GM19351 (cell line): ENCODE measurements at regions not wholly inside any gene's neighbourhood (a gene's known extent, or its start where the extent isn't known, plus 50 kb on each side); places are given as distances from the start of the nearest gene placed in this dataset.

Experiments
- ATAC-seq: cut with Tn5 transposase; IDR thresholded peaks from one replicate; pipeline ENCODE4 v1.9.1; 2021; ENCODE audit warnings: mild to moderate bottlenecking, moderate library complexity; ENCODE audit not compliant: unreplicated experiment

GRCh38 chr14:98118749-98119148, 1153.2 kb downstream of the BCL11B start:
- no peak for ATAC-seq

DNA sequence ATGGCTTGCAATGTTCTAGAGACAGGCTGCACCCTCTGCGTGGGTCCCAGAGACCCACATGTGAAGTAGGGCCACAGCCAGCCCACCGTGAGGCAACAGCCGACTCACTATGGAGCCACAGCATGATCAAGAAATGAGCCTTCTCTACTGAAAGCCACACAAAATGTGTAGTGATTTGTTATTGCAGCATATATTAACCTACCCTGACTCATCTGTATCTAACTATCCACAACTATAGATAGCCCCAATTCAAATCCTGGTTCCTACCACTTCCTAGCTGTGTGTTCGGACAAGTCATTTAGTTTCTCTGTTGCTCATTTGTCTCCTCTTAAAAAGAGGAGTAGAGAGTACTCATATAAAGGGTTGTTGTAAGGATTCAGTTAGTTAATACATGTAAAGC, 1152.3 kb downstream of the BCL11B start:
- ATAC-seq = no peak

- ATAC-seq = no peak
Measured at GRCh38 chr14:98120831-98121464, 1151.0 kb downstream of the BCL11B start.

- ATAC-seq = no peak
Measured at GRCh38 chr14:98122527-98122926, 1149.5 kb downstream of the BCL11B start.

DNA sequence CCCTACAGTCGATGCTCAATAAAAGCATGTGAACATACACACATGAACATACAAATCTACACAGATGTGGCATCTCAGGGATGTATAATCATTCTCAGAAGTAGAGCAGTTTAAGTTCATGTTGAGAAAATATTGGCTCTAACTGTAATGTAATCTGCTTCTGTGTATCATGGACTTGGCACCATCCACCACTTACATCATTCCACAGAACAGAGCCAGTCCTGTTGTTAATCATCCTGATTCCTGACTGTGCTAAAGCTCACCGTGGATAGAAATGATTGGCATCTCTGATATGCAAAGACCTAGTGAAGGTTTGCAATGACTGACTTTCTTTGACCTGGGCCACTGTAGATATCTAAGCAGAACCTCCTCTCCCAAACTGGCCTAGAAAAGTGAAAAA, 1141.3 kb downstream of the BCL11B start:
- ATAC-seq = no peak

- no peak for ATAC-seq
Measured at GRCh38 chr14:98131406-98131805, 1140.6 kb downstream of the BCL11B start.

DNA sequence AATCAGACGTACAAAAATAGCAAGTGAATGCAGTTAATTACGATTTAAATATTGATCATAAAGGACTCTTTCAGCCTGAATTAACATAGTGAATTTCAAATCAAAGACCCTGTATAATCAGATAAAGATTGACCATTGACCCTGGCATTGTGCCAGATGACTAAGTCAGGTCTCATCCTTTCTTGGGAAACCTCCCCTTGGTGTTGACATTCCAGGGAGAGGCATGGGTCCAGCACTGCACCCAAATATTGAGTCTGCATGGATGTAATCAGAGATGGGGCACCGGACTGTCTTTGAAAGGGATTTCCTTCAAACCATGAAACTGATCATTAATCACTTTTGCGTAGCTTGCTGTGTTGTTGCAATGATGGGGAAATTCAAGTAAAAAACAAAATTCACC, 1138.2 kb downstream of the BCL11B start:
- ATAC-seq = no peak

DNA sequence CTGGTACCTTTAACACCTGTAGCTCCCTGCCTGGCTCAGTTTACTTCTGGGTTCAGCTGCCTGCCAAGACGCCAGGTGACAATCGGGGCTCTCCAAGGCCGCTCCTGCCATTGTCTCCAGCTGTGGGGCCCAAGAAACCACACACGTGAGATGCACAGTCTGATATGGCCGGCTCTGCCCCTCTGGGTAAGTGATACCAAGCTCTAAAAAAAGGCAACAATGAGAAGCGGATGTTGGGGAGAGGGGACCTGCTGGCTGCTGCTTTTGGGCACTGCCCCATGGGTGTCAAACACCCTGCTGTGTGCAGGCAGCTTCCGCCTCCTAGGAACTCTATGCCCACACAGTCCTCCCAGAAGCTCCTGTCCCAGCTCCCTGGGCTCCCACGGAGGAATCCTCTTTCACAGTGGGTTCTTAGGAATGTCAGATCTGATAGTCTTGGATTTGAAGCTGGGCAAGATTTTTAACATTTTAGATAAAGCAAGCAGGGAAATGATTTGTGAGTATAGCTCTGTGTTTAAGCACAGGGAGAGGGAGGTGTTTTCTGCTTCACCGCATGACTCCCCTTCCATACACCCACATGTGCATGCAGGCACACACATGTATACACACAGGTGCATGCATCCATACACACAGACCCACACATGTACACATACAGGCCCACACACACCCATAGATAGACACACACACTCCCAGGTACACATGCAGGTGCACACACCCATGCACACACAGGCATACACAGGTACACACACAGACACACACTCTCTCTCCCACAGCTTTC, 1135.8 kb downstream of the BCL11B start:
- ATAC-seq = no peak

DNA sequence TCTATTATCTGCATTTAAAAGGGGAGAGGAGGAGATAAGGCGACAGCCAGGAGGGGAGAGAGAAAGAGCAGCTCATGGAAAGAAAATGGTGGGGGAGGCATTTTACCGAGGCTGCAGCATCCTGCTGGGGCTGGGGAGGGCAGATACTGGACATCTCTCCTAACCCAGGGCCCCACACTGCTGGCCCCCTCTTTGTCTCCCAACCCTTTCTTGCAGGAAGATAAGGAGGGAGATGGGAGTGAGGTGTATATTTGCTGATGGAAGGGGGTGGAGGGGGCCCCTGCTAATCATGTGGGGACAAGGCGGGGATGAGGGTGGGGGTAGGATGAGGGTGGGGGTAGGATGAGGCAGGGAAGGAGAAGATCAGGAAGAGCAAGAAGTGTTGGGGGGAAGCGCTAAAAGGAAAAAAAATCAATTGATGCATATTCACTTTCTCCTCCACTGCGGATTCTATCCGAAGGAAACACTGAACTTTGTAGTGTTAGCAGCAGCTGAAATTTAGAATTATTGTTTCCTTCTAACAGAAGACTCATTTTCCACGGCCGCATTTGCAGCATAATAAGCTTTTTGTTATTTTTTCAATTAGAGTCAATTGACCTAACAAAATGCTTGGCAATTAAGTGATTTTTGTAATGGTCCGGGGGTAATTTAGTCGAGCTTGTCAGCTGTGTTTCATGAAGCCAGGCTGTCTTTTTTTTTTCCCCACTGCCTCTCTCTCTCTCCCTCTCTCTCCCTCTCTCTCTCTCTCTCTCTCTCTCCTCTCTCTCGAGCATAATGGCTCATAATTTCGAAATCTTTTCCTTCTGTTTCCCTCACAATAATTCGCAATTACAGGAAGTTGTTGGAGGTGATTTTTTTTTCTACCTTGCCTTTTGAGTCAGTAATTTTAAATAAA, 1134.6 kb downstream of the BCL11B start:
- ATAC-seq = no peak

- ATAC-seq = no peak
Measured at GRCh38 chr14:98138666-98139065, 1133.3 kb downstream of the BCL11B start.

DNA sequence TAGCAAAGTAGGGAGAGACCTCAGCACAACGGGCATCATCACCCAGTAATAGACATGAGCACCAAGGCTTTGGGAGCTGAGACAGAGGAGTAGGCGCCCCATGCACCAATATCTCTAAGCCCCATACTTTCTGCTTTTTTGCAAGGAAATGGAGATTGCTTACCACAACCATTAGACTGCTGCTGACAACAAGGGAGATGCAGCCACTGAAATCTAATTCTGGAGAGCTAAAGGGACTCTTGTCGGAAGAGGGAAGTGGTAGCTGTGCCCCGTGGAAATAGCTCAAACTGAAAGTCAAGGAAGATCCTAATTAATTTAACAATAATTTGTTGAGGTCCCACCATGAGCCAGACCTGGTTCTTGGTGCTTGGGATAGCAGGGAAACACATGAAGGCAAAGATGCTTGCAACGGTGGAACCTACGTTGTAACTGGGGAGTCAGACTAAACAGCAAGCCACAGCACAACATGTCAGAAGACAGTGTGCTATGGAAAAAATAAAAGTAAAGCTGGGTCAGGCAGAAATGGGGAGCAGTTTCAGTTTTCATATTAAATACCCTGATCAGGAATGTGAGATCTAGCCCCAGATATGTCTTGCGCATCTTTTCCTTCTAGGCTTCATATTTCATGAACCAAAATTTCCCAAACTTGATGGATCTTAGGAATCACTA, 1131.0 kb downstream of the BCL11B start:
- no peak for ATAC-seq

- ATAC-seq = no peak
Measured at GRCh38 chr14:98143566-98143965, 1128.4 kb downstream of the BCL11B start.

DNA sequence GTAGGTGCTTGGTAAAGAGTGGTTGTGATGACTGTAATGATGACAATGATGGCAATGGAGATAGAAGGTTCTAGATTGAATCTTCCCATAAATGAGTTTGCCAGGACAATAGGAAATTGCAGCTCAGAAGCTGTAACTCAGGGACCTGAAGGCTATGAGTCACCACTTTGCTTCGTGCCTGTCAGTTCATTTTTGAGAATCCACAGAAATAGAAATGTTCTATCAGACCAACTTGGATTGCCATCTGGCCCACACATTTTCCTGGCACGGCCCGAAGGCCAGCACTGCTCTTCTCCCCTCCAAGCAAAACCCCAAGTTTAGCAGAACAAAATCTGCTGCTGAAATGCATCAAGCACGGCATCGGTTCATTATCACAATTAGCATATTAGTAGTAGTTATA, 1127.0 kb downstream of the BCL11B start:
- ATAC-seq = no peak

DNA sequence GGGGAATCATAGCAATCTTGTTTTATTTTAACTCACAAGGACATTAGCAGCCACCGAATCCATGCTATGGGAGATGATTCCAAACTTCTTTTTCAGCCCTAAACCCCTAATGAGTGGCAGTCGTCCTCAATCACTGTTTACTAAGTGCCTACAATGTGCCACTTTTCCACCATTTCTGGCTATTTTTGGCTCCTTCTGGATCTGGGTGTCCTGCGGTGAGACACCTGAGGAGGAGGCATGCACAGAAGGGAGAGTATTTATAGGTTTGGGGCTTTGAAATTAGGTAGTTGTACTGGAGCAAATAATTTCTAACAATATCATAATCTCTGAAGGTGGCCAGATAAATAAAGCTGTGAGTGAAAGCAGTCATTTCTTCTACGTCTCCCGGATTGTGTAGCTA, 1125.6 kb downstream of the BCL11B start:
- ATAC-seq = no peak

- ATAC-seq = no peak
Measured at GRCh38 chr14:98154254-98154653, 1117.7 kb downstream of the BCL11B start.

- ATAC-seq = no peak
Measured at GRCh38 chr14:98156411-98156810, 1115.6 kb downstream of the BCL11B start.

DNA sequence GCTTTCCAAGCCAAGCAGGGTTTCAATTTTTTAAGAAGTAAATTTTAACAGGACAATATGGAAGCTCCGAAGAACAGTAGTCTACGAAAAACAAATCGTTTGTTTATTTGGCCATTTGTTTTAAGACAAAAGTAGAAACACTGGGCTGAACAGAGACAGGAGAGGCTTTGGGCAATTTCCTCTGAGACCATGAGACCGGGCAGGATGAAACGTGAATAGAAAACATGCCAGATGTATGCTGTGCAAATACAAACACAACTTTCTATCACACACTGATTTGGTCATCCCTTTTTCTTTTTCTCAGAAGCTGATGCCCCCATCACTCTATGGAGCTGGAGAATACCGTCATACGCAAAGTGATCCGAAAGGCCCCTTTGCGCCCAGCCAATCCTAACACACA, 1111.1 kb downstream of the BCL11B start:
- ATAC-seq = no peak

DNA sequence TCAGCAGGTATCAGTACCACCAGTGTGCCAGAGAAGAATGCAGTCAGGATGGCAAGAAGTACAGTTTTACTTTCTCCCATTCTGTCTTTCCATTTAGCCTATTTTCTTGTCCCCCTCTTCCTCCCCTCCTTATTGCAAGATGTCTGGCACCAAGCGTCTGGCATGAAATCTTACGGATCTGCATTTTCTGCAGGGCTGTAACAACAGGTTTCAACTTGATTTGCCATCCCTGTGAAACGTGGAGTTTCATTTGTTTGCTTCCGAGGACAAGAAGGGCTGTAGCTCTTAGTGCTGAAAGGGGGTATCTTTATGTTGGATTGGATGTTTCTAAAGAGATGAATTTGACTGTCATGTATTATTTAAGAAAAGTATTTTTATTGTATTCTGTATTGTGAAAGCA, 1110.6 kb downstream of the BCL11B start:
- ATAC-seq = no peak

GRCh38 chr14:98162856-98163805, 1108.9 kb downstream of the BCL11B start:
- no peak for ATAC-seq

GRCh38 chr14:98163873-98164272, 1108.1 kb downstream of the BCL11B start:
- ATAC-seq = no peak
